HepG2 (cell line): ENCODE measurements at regions not wholly inside any gene's neighbourhood (a gene's known extent, or its start where the extent isn't known, plus 50 kb on each side); places are given as distances from the start of the nearest gene placed in this dataset.

ENCODE experiments used
- ATAC-seq: fragments of 200-7000 bp; cut with Tn5 transposase; 3 replicates; pipeline ENCODE4 v1.9.1; 2020; ENCODE audit warnings: mild to moderate bottlenecking, moderate library complexity
- BruUV-seq: library from RNA; stranded (reverse); fragments of 400-500 nt; replicated peaks from 2 replicates; lab custom pipeline; 2021; lab: Mats Ljungman, UMichigan
- CTCF ChIA-PET: fragments of 300-600 bp; formaldehyde crosslinking; extraction: SDS; loops from one replicate; lab custom pipeline; 2021; ENCODE audit warnings: low total read pairs, inconsistent platforms, low intra/inter-chr PET ratio; lab: Yijun Ruan, JAX
- POLR2A ChIA-PET: fragments of 350-600 bp; sonication (Branson Sonifier 250); formaldehyde crosslinking; loops from one replicate; lab custom pipeline; 2020; ENCODE audit warnings: antibody characterized with exemption, inconsistent platforms; lab: Yijun Ruan, JAX
- DNase-seq: peaks from one replicate; pipeline ENCODE4 v3.0.0-alpha.2; 2015; ENCODE audit warnings: low spot score
- FAIRE-seq: peaks from 3 replicates; lab custom pipeline; 2011; peaks lifted over from hg19 to GRCh38; lab: Jason Lieb, UNC
- H2AFZ ChIP-seq: one replicate; pipeline ENCODE4 v1.6.1; 2011; ENCODE audit warnings: low read length, inconsistent platforms
- H3K27ac ChIP-seq: fragments of 300-600 bp; 3 replicates; pipeline ENCODE4 v1.8.0; 2011; ENCODE audit warnings: mixed run types, mild to moderate bottlenecking, mixed read lengths, low read length, inconsistent platforms; ENCODE audit not compliant: insufficient read depth; ENCODE audit errors: extremely low read length
- H3K27me3 ChIP-seq, 2 experiments: fragments of 200-600 bp in 1 of 2; 2 replicates in 1 of 2; 3 replicates in 1 of 2; pipeline versions ENCODE4 v1.6.0 to v1.8.0; 2011; ENCODE audit warnings: low read length in 2 of 2, mild to moderate bottlenecking in 2 of 2, moderate library complexity in 2 of 2, inconsistent platforms in 1 of 2; ENCODE audit not compliant: insufficient read depth in 2 of 2, control insufficient read depth in 1 of 2
- H3K36me3 ChIP-seq, 2 experiments: fragments of 200-600 bp in 1 of 2; replicated peaks in 1 of 2; 2 replicates in 1 of 2; 3 replicates in 1 of 2; pipeline versions ENCODE4 v1.5.1 to v1.8.0; 2011; ENCODE audit warnings: low read length in 2 of 2, inconsistent platforms in 1 of 2; ENCODE audit not compliant: insufficient read depth in 2 of 2, control insufficient read depth in 1 of 2
- H3K4me1 ChIP-seq: 2 replicates; pipeline ENCODE4 v1.5.1; 2012; ENCODE audit warnings: low read length, inconsistent platforms; ENCODE audit not compliant: insufficient read depth
- H3K4me2 ChIP-seq: 2 replicates; pipeline ENCODE4 v1.6.0; 2011; ENCODE audit warnings: low read depth, low read length, inconsistent platforms
- H3K4me3 ChIP-seq, 3 experiments: fragments of 200-600 bp in 1 of 3; sonication (generic), shearing (Covaris generic) in 1 of 3; replicated peaks in 1 of 3; 2 replicates each; pipeline ENCODE4 v1.5.1; 2011 to 2016; ENCODE audit warnings: low read length in 3 of 3, inconsistent platforms in 2 of 3, low read depth in 2 of 3, mild to moderate bottlenecking in 2 of 3, control low read depth in 1 of 3, mixed read lengths in 1 of 3; ENCODE audit not compliant: insufficient read depth in 1 of 3
- H3K79me2 ChIP-seq: one replicate; pipeline ENCODE4 v1.6.1; 2011; ENCODE audit warnings: low read length, inconsistent platforms; ENCODE audit not compliant: insufficient read depth
- H3K9ac ChIP-seq: 2 replicates; pipeline ENCODE4 v1.6.0; 2011; ENCODE audit warnings: mild to moderate bottlenecking, low read depth, low read length, inconsistent platforms; ENCODE audit not compliant: insufficient read depth
- H3K9me3 ChIP-seq: 2 replicates; pipeline ENCODE4 v1.5.1; 2012; ENCODE audit warnings: mild to moderate bottlenecking, low read length
- H4K20me1 ChIP-seq: 2 replicates; pipeline ENCODE4 v1.6.0; 2011; ENCODE audit warnings: inconsistent platforms, mild to moderate bottlenecking, low read length, moderate library complexity; ENCODE audit not compliant: insufficient read depth
- FOXP1 ChIP-seq, 2 experiments: fragments of 450-650 bp in 1 of 2; IDR thresholded peaks; 2 replicates each; pipeline ENCODE4 v1.6.1; 2017 to 2018; ENCODE audit warnings: antibody characterized with exemption in 1 of 2
- NCOA1 ChIP-seq: sonication (generic); formaldehyde crosslinking; IDR thresholded peaks from 2 replicates; pipeline ENCODE4 v1.9.0; 2021; ENCODE audit warnings: missing genetic modification reagents
- ZNF12 ChIP-seq: sonication (generic); formaldehyde crosslinking; IDR thresholded peaks from 2 replicates; pipeline ENCODE4 v1.5.0; 2020; ENCODE audit warnings: missing genetic modification reagents
- WGBS: methylation state at CpG from one replicate; pipeline ENCODE4 v1.1.6; 2017; ENCODE audit warnings: low lambda C conversion rate; 5-methylcytosine and 5-hydroxymethylcytosine counted together
- in situ Hi-C: cut with HindIII; loops from 2 replicates; pipeline ENCODE4 v1.10.0; 2017; ENCODE audit warnings: low pct_unique_long_range_greater_than_20kb; ENCODE audit not compliant: extremely low pct_ligation_motif_present
- intact Hi-C: fragments of 100-400 bp; cut with micrococcal nuclease; formaldehyde crosslinking; loops from one replicate; pipeline ENCODE4 v1.10.0; 2022; ENCODE audit not compliant: unreplicated experiment
- TF ChIP-seq, protein P1 (sequence below): sonication (generic); formaldehyde crosslinking; IDR thresholded peaks from 2 replicates; pipeline ENCODE4 v1.8.1; 2022; ENCODE audit warnings: low read depth, mild to moderate bottlenecking, missing genetic modification reagents
- TF ChIP-seq, protein P2 (sequence below): sonication (generic); formaldehyde crosslinking; IDR thresholded peaks from 2 replicates; pipeline ENCODE4 v1.5.1; 2020; ENCODE audit warnings: missing genetic modification reagents, mild to moderate bottlenecking, borderline replicate concordance
- TF ChIP-seq, protein P3 (sequence below): sonication (generic); formaldehyde crosslinking; IDR thresholded peaks from 2 replicates; pipeline ENCODE4 v1.5.0; 2020; ENCODE audit warnings: mild to moderate bottlenecking, missing genetic modification reagents, moderate library complexity

DNA sequence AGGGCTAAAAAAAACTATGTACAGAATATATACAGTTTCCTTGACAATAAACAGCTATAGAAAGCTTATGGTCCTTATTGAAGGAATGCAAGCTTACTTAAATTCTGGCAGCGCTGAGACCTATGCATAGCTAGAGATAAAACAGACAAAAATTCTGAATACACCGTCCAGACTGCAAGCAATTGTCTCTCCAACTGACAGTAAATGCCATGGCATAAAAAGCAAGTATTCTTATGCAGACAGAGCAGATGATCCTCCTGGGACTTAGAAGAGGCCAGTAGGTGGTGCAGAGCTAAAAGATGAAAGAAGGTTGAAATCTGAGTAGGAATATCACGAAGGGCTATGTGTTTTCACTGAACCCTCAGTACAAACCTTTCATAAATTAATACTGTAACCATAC lies 157.0 kb upstream of the CACNA2D1 start:
- H3K79me2 ChIP-seq = no peaks in the 10 kb centered on the region
- FAIRE-seq = no peak
- H3K4me1 ChIP-seq = no peaks in the 10 kb centered on the region
- no peaks in the 10 kb centered on the region for H3K9me3 ChIP-seq
- H3K27me3 ChIP-seq = no peaks in the 10 kb centered on the region
- no peak for ATAC-seq
- H3K27ac ChIP-seq = no peak overlapping the region
- H2AFZ ChIP-seq = no peak overlapping the region
- intact Hi-C loops = no loop called here
- H4K20me1 ChIP-seq = no peaks in the 10 kb centered on the region
- CTCF ChIA-PET = no interaction called here
- no peak overlapping the region for H3K4me2 ChIP-seq
- H3K4me3 ChIP-seq = no peak overlapping the region
- no peak overlapping the region for H3K9ac ChIP-seq
- in situ Hi-C loops = no loop called here
- BruUV-seq = no TSS peak
- POLR2A ChIA-PET = no interaction called here
- no peak for DNase-seq
- 22% methylated on average over 3 of the region's 3 CpGs for WGBS
- H3K36me3 ChIP-seq = no peaks in the 10 kb centered on the region
- TF ChIP-seq, protein P1, sequence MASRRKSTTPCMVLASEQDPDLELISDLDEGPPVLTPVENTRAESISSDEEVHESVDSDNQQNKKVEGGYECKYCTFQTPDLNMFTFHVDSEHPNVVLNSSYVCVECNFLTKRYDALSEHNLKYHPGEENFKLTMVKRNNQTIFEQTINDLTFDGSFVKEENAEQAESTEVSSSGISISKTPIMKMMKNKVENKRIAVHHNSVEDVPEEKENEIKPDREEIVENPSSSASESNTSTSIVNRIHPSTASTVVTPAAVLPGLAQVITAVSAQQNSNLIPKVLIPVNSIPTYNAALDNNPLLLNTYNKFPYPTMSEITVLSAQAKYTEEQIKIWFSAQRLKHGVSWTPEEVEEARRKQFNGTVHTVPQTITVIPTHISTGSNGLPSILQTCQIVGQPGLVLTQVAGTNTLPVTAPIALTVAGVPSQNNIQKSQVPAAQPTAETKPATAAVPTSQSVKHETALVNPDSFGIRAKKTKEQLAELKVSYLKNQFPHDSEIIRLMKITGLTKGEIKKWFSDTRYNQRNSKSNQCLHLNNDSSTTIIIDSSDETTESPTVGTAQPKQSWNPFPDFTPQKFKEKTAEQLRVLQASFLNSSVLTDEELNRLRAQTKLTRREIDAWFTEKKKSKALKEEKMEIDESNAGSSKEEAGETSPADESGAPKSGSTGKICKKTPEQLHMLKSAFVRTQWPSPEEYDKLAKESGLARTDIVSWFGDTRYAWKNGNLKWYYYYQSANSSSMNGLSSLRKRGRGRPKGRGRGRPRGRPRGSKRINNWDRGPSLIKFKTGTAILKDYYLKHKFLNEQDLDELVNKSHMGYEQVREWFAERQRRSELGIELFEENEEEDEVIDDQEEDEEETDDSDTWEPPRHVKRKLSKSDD (CRISPR knock-in tag) = no peak
- TF ChIP-seq, protein P2, sequence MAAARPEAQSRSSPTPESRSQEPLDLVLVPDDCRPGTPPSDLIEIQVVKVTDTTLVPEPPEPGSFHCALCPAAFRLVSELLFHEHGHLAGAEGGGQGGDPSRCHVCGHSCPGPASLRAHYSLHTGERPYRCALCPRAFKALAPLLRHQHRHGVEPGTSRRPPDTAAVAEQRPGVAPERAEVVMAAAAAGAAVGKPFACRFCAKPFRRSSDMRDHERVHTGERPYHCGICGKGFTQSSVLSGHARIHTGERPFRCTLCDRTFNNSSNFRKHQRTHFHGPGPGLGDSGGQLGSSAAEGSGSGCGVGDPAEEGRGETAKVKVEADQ (CRISPR knock-in tag) = no peak
- TF ChIP-seq NCOA1 (CRISPR knock-in tag) (no peak), FOXP1 (IDR thresholded peaks at IDR 0.05) (no peak), FOXP1 (CRISPR knock-in tag; IDR thresholded peaks at IDR 0.05) (no peak)

DNA sequence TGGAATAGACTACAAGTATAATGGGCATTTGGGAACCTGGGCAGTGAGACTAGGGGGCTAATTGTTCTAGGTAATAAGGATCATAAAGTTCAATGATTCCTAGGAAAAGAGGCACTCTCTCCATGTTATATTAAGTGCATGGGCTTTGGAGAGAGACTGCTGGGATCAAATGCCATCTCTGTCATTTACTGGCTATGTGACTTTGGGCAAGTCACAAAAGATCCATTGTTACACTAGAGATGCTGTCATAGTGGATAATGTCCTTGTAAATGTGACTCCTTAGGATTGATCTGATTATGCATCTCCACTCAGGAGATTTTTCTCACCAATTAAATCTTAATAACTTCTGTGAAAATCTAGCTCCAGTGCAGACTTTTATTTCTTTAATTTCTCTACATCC lies 156.3 kb upstream of the CACNA2D1 start:
- no peaks in the 10 kb centered on the region for H3K9me3 ChIP-seq
- FAIRE-seq (no peak), DNase-seq (no peak), ATAC-seq (no peak)
- TF ChIP-seq, protein P2 (CRISPR knock-in tag) = no peak
- no peak for TF ChIP-seq ZNF12 (CRISPR knock-in tag)
- TF ChIP-seq, protein P3, sequence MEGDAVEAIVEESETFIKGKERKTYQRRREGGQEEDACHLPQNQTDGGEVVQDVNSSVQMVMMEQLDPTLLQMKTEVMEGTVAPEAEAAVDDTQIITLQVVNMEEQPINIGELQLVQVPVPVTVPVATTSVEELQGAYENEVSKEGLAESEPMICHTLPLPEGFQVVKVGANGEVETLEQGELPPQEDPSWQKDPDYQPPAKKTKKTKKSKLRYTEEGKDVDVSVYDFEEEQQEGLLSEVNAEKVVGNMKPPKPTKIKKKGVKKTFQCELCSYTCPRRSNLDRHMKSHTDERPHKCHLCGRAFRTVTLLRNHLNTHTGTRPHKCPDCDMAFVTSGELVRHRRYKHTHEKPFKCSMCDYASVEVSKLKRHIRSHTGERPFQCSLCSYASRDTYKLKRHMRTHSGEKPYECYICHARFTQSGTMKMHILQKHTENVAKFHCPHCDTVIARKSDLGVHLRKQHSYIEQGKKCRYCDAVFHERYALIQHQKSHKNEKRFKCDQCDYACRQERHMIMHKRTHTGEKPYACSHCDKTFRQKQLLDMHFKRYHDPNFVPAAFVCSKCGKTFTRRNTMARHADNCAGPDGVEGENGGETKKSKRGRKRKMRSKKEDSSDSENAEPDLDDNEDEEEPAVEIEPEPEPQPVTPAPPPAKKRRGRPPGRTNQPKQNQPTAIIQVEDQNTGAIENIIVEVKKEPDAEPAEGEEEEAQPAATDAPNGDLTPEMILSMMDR = no peak
- ChIA-PET POLR2A (no interaction called here), CTCF (no interaction called here)
- no TSS peak for BruUV-seq
- no peak overlapping the region for H2AFZ ChIP-seq
- no peak overlapping the region for H3K27ac ChIP-seq
- no peaks in the 10 kb centered on the region for H3K4me1 ChIP-seq
- no peaks in the 10 kb centered on the region for H3K27me3 ChIP-seq
- no peak overlapping the region for H3K4me2 ChIP-seq
- H3K79me2 ChIP-seq = no peaks in the 10 kb centered on the region
- in situ Hi-C loops (no loop called here), intact Hi-C loops (no loop called here)
- H4K20me1 ChIP-seq = no peaks in the 10 kb centered on the region
- H3K9ac ChIP-seq = no peak overlapping the region
- no peaks in the 10 kb centered on the region for H3K36me3 ChIP-seq
- H3K4me3 ChIP-seq = no peak overlapping the region
